ENCODE measurements at regions not wholly inside any gene's neighbourhood (a gene's known extent, or its start where the extent isn't known, plus 50 kb on each side); places are given as distances from the start of the nearest gene placed in this dataset.
"Not testable (repeated sequence)": the region's sequence is repeated elsewhere in the genome, so short reads cannot be mapped to it uniquely, and the experiment has no call there.

- DNase-seq: no peak
Observed at GRCh38 chr2:134039912-134040581, 213.8 kb upstream of the MGAT5 start.

GRCh38 chr2:134040626-134041172 is 213.2 kb upstream of the MGAT5 start:
- not testable (repeated sequence) for DNase-seq

GRCh38 chr2:134041877-134042276 is 212.0 kb upstream of the MGAT5 start:
- DNase-seq: no peak

GRCh38 chr2:134043028-134043427 is 210.8 kb upstream of the MGAT5 start:
- not testable (repeated sequence) for DNase-seq

GRCh38 chr2:134052173-134052572 is 201.7 kb upstream of the MGAT5 start:
- no peak for DNase-seq

- no peak for DNase-seq
Observed at GRCh38 chr2:134056173-134056572, 197.7 kb upstream of the MGAT5 start.

- not testable (repeated sequence) for DNase-seq
Observed at GRCh38 chr2:134061066-134061465, 192.8 kb upstream of the MGAT5 start.

- not testable (repeated sequence) for DNase-seq
Observed at GRCh38 chr2:134062235-134062634, 191.6 kb upstream of the MGAT5 start.

- DNase-seq: not testable (repeated sequence)
Observed at GRCh38 chr2:134063916-134064315, 190.0 kb upstream of the MGAT5 start.

- DNase-seq: no peak
Observed at GRCh38 chr2:134070281-134070741, 183.6 kb upstream of the MGAT5 start.

- no peak for DNase-seq
Observed at GRCh38 chr2:134072341-134072740, 181.5 kb upstream of the MGAT5 start.

GRCh38 chr2:134073023-134073422 is 180.8 kb upstream of the MGAT5 start:
- DNase-seq: no peak

- DNase-seq: no peak
Observed at GRCh38 chr2:134074619-134075018, 179.3 kb upstream of the MGAT5 start.

- DNase-seq: no peak
Observed at GRCh38 chr2:134075204-134075603, 178.7 kb upstream of the MGAT5 start.

- no peak for DNase-seq
Observed at GRCh38 chr2:134078354-134078753, 175.5 kb upstream of the MGAT5 start.

- no peak for DNase-seq
Observed at GRCh38 chr2:134079373-134079772, 174.5 kb upstream of the MGAT5 start.

- DNase-seq: no peak
Observed at GRCh38 chr2:134080386-134081089, 173.3 kb upstream of the MGAT5 start.

GRCh38 chr2:134081238-134081938 is 172.5 kb upstream of the MGAT5 start:
- no peak for DNase-seq

- no peak for DNase-seq
Observed at GRCh38 chr2:134083548-134083947, 170.3 kb upstream of the MGAT5 start.

GRCh38 chr2:134086594-134087219 is 167.2 kb upstream of the MGAT5 start:
- no peak for DNase-seq

GRCh38 chr2:134087371-134087921 is 166.4 kb upstream of the MGAT5 start:
- no peak for DNase-seq

- no peak for DNase-seq
Observed at GRCh38 chr2:134089454-134089853, 164.4 kb upstream of the MGAT5 start.

GRCh38 chr2:134097740-134098139 is 156.1 kb upstream of the MGAT5 start:
- no peak for DNase-seq
